Ascending aorta (tissue), 2 donors: ENCODE measurements at regions not wholly inside any gene's neighbourhood (a gene's known extent, or its start where the extent isn't known, plus 50 kb on each side); places are given as distances from the start of the nearest gene placed in this dataset.

Experiments
- DNase-seq, 2 donors: peaks; one replicate each; pipeline ENCODE4 v3.0.0-alpha.2; 2019; ENCODE audit warnings: low spot score in 2 of 2
- H3K27ac ChIP-seq, 2 donors: fragments of 200-600 bp; sonication (generic); one replicate each; pipeline ENCODE4 v1.5.1; 2016 to 2017; ENCODE audit warnings: mild to moderate bottlenecking in 1 of 2
- H3K27me3 ChIP-seq: fragments of 200-600 bp; sonication (generic); one replicate; pipeline ENCODE4 v1.5.1; 2017
- H3K36me3 ChIP-seq, 2 donors: fragments of 200-600 bp; sonication (generic); one replicate each; pipeline ENCODE4 v1.5.1; 2016
- H3K4me1 ChIP-seq, 2 donors: fragments of 200-600 bp; sonication (generic); one replicate each; pipeline ENCODE4 v1.5.1; 2016 to 2017; ENCODE audit warnings: mild to moderate bottlenecking in 1 of 2
- H3K4me3 ChIP-seq, 2 donors: fragments of 200-600 bp; sonication (generic); one replicate each; pipeline ENCODE4 v1.5.1; 2016 to 2017; ENCODE audit warnings: mild to moderate bottlenecking in 1 of 2
- H3K9me3 ChIP-seq, 2 donors: fragments of 200-600 bp; sonication (generic); one replicate each; pipeline ENCODE4 v1.5.1; 2016
- CTCF ChIP-seq, 3 experiments: fragments of 200-600 bp in 2 of 3; fragments of 450-650 bp in 1 of 3; sonication (generic) in 2 of 3; IDR thresholded peaks; one replicate each; pipeline ENCODE4 v1.5.1; 2016 to 2019; ENCODE audit warnings: antibody characterized with exemption in 3 of 3, mild to moderate bottlenecking in 1 of 3, moderate library complexity in 1 of 3
- intact Hi-C: fragments of 100-400 bp; cut with DNase I; formaldehyde crosslinking; loops from one replicate; pipeline ENCODE4 v1.15.1; 2023

DNA sequence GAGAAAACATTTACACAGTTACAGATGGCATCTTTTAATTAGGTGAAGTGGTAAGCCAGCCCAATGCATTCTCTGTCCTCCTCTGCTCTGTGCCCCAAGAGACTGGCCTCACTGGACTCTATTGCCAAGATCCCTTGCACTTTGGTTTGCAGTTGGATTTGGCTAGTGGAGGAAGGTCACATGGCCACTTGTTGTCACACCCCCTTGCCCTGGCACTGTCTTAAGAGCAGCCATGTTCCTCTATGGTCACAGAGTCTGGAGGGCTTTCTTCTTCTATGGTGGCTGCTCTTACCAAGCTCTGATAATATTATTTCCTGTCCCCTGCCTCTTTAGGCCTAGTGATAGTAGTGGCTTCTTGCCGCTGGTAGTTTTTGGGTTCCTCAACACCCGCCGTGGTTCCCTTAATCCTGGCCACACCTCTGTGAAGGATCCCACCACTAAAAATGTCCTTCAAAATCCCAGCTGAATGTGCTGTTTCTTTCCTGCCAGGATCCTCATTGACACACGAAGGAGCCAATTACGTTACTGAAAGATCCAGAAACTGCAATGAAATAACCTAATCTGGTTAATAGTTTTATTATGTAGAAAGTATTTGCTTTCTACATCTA is 111.1 kb downstream of the CDC42EP3 start:
- H3K9me3 ChIP-seq, result no peaks in the 10 kb centered on the region
- intact Hi-C loops, result no loop called here
- no peak overlapping the region for H3K27ac ChIP-seq
- no peak for TF ChIP-seq CTCF (IDR thresholded peaks at IDR 0.05)
- DNase-seq, result no peak
- no peak overlapping the region for H3K4me3 ChIP-seq
- H3K36me3 ChIP-seq, result no peaks in the 10 kb centered on the region
- no peaks in the 10 kb centered on the region for H3K27me3 ChIP-seq
- H3K4me1 ChIP-seq, result peaks cover 0 to 4% of the 10 kb centered on the region in 2 donors

- Histone ChIP-seq H3K36me3 (no peaks in the 10 kb centered on the region), H3K4me1 (peaks cover 0 to 4% of the 10 kb centered on the region in 2 donors), H3K27ac (no peak overlapping the region), H3K9me3 (no peaks in the 10 kb centered on the region), H3K4me3 (no peak overlapping the region), H3K27me3 (no peaks in the 10 kb centered on the region)
- DNase-seq, result no peak
- intact Hi-C loops, result no loop called here
- no peak for TF ChIP-seq CTCF (IDR thresholded peaks at IDR 0.05)
Observed at GRCh38 chr2:37560863-37561614, 110.4 kb downstream of the CDC42EP3 start.

DNA sequence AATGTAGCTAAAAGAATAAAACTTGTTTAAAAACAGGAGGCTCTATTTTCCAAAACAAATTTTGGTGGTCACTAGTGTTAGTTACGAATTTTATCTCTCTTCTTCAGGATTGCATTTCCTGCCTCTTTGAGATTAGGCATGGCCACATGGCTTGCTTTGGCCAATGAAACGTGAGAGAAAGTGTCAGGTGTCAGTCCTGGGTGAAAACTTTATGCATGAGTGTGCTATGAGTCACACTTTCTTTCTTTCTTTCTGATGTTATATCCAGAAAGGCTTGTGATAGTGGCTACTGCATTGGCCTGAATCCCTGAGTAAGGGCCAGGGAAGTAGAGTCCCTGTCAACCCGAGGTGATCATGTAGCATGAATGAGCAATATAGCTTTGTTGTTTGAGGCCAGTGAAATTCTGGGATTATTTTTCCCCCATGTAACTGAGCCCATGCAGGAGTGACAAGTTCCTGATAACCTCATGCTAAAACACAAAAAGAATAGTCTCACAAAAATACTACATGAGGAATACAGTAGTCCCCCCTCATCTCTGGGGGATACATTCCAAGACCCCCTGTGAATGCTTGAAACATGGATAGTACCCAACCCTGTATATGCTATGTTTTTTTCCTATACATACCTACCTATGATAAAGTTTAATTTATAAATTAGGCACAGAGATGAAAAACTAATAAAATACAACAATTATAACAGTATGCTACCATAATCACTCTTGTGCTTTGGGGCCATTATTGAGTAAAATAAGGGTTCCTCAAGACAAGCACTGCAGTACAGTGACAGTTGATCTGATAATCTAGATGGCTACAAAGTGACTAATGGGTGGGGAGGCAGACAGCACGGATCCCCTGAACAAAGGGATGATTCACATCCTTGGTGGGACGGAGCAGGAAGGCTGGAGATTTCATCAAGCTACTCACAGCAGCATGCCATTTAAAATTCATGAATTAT is 109.5 kb downstream of the CDC42EP3 start:
- no peaks in the 10 kb centered on the region for H3K27me3 ChIP-seq
- no peak for TF ChIP-seq CTCF (IDR thresholded peaks at IDR 0.05)
- intact Hi-C loops, result no loop called here
- H3K4me3 ChIP-seq, result no peak overlapping the region
- H3K27ac ChIP-seq, result no peak overlapping the region
- no peaks in the 10 kb centered on the region for H3K36me3 ChIP-seq
- no peaks in the 10 kb centered on the region for H3K9me3 ChIP-seq
- H3K4me1 ChIP-seq, result peaks cover 0 to 4% of the 10 kb centered on the region in 2 donors
- no peak for DNase-seq

DNA sequence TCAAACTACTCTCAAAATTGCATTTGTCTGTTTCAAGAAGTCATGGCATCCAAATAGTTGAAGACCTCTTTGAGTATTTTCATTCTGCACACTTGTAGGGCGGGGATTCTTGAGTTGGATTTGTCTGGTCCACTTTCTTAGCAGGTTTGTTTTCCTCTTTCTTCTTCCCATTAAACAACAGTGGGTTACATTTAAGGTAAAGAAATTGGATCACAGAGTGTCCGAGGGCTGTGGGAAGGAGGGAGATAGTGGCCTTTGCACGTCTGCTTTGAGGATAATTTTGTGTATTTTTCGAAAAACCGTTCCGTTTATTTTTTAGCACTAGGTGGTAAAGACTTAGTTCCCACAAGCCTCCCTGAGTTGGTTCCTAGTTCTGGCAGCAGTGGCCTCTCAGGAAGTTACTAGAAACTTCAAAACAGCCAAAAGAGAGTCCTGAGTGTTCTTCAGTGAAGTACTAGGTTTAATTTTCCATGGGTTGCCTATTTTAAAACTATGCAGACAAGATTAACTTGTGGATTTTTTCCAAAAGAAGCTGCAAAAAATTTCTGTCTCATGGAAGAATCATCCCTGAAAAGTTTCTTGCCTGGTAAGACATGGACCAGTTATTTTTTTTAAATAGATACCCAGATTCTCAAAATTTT is 107.9 kb downstream of the CDC42EP3 start:
- no peaks in the 10 kb centered on the region for H3K36me3 ChIP-seq
- DNase-seq, result no peak
- no peaks in the 10 kb centered on the region for H3K9me3 ChIP-seq
- H3K27me3 ChIP-seq, result no peaks in the 10 kb centered on the region
- no peak overlapping the region for H3K27ac ChIP-seq
- no peak overlapping the region for H3K4me3 ChIP-seq
- intact Hi-C loops, result no loop called here
- no peak for TF ChIP-seq CTCF (IDR thresholded peaks at IDR 0.05)
- H3K4me1 ChIP-seq, result peaks cover 0 to 4% of the 10 kb centered on the region in 2 donors

DNA sequence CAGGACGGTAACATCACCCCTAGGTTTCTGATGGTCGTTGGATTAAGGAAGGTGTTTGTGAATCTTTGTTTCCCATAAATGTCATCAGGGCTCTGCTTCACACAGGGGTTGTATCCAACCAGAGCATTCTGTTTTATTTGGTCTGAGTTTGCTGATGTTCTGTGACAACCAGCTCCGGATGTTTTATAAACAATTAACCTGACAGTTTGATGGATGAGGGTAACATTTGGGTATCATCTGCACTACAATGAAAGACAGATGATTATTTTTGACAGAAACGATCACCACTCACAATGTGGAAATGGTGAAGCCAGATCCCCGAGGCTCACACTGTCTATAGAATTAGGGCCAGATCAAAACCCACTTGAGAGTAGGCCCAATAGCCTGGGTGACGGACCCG is 107.1 kb downstream of the CDC42EP3 start:
- DNase-seq, result no peak
- H3K4me3 ChIP-seq, result no peak overlapping the region
- intact Hi-C loops, result no loop called here
- TF ChIP-seq CTCF (IDR thresholded peaks at IDR 0.05), result no peak
- H3K4me1 ChIP-seq, result peaks cover 5 to 7% of the 10 kb centered on the region in 2 donors
- H3K36me3 ChIP-seq, result no peaks in the 10 kb centered on the region
- H3K27ac ChIP-seq, result no peak overlapping the region
- H3K9me3 ChIP-seq, result no peaks in the 10 kb centered on the region
- no peaks in the 10 kb centered on the region for H3K27me3 ChIP-seq
